Upper lobe of left lung (tissue), 6 donors: ENCODE measurements at regions not wholly inside any gene's neighbourhood (a gene's known extent, or its start where the extent isn't known, plus 50 kb on each side); places are given as distances from the start of the nearest gene placed in this dataset.
"Not testable (repeated sequence)": the region's sequence is repeated elsewhere in the genome, so short reads cannot be mapped to it uniquely, and the experiment has no call there.

Experiments
- ATAC-seq, 2 donors: fragments of 200-7000 bp; cut with Tn5 transposase; one replicate each; pipeline ENCODE4 v1.9.1; 2022; ENCODE audit warnings: mild to moderate bottlenecking in 2 of 2, moderate library complexity in 2 of 2; ENCODE audit not compliant: low FRiP score in 2 of 2
- DNase-seq, 2 donors: peaks; one replicate each; pipeline ENCODE4 v3.0.0-alpha.2; 2019 to 2020
- H3K27ac ChIP-seq, 4 donors: fragments of 200-600 bp; sonication (generic); one replicate each; pipeline ENCODE4 v1.5.1; 2016 to 2019
- H3K27me3 ChIP-seq, 4 donors: fragments of 200-600 bp; sonication (generic); one replicate each; pipeline ENCODE4 v1.5.1; 2017 to 2019
- H3K36me3 ChIP-seq, 4 donors: fragments of 200-600 bp; sonication (generic); one replicate each; pipeline ENCODE4 v1.5.1; 2016 to 2019
- H3K4me1 ChIP-seq, 4 donors: fragments of 200-600 bp; sonication (generic); one replicate each; pipeline ENCODE4 v1.5.1; 2018 to 2019
- H3K4me3 ChIP-seq, 4 donors: fragments of 200-600 bp; sonication (generic); one replicate each; pipeline ENCODE4 v1.5.1; 2017 to 2019; ENCODE audit warnings: mild to moderate bottlenecking in 2 of 4, moderate library complexity in 1 of 4
- H3K9me3 ChIP-seq, 4 donors: fragments of 200-600 bp; sonication (generic); one replicate each; pipeline ENCODE4 v1.5.1; 2018 to 2019
- EP300 ChIP-seq, 4 donors: sonication (generic); formaldehyde crosslinking; IDR thresholded peaks; one replicate each; pipeline ENCODE4 v1.5.1; 2017; ENCODE audit warnings: antibody characterized with exemption in 4 of 4, control low read depth in 2 of 4
- POLR2A ChIP-seq, 4 donors: fragments of 450-650 bp; IDR thresholded peaks; one replicate each; pipeline ENCODE4 v1.5.1; 2016 to 2017; ENCODE audit warnings: antibody characterized with exemption in 4 of 4, mild to moderate bottlenecking in 2 of 4
- POLR2AphosphoS5 ChIP-seq, 2 donors: sonication (generic); formaldehyde crosslinking; IDR thresholded peaks; one replicate each; pipeline ENCODE4 v1.5.1; 2017; ENCODE audit warnings: antibody characterized with exemption in 2 of 2
- WGBS, 2 donors: methylation state at CpG; one replicate each; pipeline ENCODE4 v1.1.5; 2017 to 2018; 5-methylcytosine and 5-hydroxymethylcytosine counted together
- TF ChIP-seq, protein P1 (sequence below), 6 experiments: fragments of 450-650 bp in 4 of 6; fragments of 200-600 bp in 2 of 6; sonication (generic) in 2 of 6; IDR thresholded peaks; one replicate each; pipeline ENCODE4 v1.5.1; 2016 to 2019; ENCODE audit warnings: antibody characterized with exemption in 6 of 6
- donor health status: DM: no; HTN: no; CAD: no; lungs with moderate emphysema.
- donor health status: DM: no; HTN: yes; CAD: no; lungs with severe emphysema.

DNA sequence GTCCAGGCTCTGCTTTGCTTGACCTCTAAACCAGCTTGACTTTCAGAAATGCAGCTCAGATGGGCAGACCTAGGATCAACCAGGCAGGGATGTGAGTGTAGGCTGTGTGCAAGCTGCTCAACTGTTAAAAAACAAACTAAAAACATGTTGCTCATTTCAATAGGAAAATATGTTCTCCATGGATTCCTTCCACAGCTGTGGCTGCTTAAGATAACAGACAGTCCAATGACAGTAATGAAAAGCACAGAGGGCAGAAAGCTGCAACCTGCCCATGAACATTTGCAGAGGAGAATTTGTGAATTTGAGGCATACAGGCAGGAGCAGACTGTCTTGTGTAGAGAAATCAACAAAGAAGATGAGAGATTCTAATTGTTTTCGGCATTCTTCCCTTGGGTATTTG, 534.2 kb downstream of the CCSER2 start:
- Histone ChIP-seq H3K4me3 (no peak overlapping the region), H3K36me3 (no peaks in the 10 kb centered on the region), H3K27me3 (no peaks in the 10 kb centered on the region), H3K4me1 (peaks cover 0 to 4% (median 0%) of the 10 kb centered on the region in 4 donors), H3K27ac (no peak overlapping the region), H3K9me3 (no peaks in the 10 kb centered on the region)
- no peak for DNase-seq
- ATAC-seq = no peak
- WGBS, 2 donors = 81 to 92% methylated on average over 1 of the region's 1 CpG
- TF ChIP-seq POLR2AphosphoS5 (IDR thresholded peaks at IDR 0.05) (no peak), EP300 (IDR thresholded peaks at IDR 0.05) (no peak), POLR2A (IDR thresholded peaks at IDR 0.05) (no peak)
- TF ChIP-seq, protein P1, sequence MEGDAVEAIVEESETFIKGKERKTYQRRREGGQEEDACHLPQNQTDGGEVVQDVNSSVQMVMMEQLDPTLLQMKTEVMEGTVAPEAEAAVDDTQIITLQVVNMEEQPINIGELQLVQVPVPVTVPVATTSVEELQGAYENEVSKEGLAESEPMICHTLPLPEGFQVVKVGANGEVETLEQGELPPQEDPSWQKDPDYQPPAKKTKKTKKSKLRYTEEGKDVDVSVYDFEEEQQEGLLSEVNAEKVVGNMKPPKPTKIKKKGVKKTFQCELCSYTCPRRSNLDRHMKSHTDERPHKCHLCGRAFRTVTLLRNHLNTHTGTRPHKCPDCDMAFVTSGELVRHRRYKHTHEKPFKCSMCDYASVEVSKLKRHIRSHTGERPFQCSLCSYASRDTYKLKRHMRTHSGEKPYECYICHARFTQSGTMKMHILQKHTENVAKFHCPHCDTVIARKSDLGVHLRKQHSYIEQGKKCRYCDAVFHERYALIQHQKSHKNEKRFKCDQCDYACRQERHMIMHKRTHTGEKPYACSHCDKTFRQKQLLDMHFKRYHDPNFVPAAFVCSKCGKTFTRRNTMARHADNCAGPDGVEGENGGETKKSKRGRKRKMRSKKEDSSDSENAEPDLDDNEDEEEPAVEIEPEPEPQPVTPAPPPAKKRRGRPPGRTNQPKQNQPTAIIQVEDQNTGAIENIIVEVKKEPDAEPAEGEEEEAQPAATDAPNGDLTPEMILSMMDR (IDR thresholded peaks at IDR 0.05) = no peak

DNA sequence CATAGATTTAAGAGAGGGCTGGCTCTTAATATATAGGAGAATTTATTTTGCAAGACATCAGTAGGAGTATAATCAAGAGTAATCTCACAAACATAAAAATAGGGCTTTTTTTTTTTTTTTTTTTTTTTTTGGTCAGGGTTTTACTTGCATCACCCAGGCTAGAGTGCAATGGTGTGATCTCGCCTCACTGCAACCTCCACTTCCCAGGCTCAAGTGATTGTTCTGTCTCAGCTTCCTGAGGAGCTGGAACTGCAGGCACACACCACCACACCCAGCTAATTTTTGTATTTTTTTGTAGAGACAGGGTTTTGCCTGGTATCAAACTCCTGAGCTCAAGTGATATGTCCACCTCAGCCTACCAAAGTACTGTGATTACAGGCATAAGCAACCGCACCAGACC, 535.3 kb downstream of the CCSER2 start:
- H3K4me3 ChIP-seq = no peak overlapping the region
- ATAC-seq (no peak), DNase-seq (no peak)
- H3K4me1 ChIP-seq = peaks cover 0 to 4% (median 0%) of the 10 kb centered on the region in 4 donors
- no peak overlapping the region for H3K27ac ChIP-seq
- no peak for TF ChIP-seq EP300 (IDR thresholded peaks at IDR 0.05)
- no peak for TF ChIP-seq POLR2AphosphoS5 (IDR thresholded peaks at IDR 0.05)
- no peak for TF ChIP-seq POLR2A (IDR thresholded peaks at IDR 0.05)
- TF ChIP-seq, protein P1 (IDR thresholded peaks at IDR 0.05) = no peak
- H3K27me3 ChIP-seq = no peaks in the 10 kb centered on the region
- H3K9me3 ChIP-seq = no peaks in the 10 kb centered on the region
- no peaks in the 10 kb centered on the region for H3K36me3 ChIP-seq
- 78 to 84% methylated on average over 2 of the region's 2 CpGs for WGBS, 2 donors

DNA sequence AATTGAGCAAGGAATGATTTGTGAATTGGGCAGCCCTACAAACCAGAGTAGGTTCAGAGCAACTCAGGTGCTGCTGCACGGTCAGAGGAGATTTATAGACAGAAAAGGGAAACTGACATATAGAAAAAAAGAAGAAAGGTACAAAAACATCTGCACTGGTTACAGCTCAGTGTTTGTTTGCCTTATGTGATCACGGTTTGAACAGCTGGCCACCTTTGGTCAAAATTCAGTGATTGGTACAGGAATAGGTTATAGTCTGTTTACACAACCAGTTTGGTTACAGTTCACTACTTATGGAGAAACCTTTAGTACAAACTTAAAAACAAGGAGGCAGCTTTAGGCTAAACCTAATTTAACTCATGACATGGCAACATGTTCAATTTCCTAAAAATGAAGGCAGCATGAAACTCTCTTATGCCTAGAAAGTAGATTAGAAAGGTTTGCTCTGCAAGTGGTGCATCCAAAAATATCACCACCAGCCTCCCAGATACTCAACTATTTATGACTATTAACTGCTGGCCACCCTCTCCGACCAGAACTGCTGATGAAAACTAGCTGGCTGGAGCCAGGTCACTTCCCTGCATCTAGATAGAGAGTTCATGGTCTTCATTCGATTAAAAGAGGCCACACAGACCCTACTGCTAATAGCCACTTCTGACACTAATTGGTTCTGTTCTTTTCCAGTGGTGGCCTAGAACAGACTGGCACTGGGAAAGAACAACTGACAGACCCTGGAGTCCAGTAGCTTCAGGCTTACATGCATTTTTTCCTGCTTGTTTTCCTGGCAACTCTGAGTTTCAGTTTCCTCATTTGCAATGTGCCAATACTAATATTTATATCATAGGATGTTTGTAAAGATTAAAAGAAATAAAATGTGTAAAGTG, 548.0 kb downstream of the CCSER2 start:
- WGBS, 2 donors = 58 to 67% methylated on average over 4 of the region's 4 CpGs
- no peaks in the 10 kb centered on the region for H3K9me3 ChIP-seq
- ATAC-seq = no peak
- no peaks in the 10 kb centered on the region for H3K4me1 ChIP-seq
- H3K27ac ChIP-seq = no peak overlapping the region
- H3K36me3 ChIP-seq = no peaks in the 10 kb centered on the region
- TF ChIP-seq POLR2AphosphoS5 (IDR thresholded peaks at IDR 0.05) (no peak), POLR2A (IDR thresholded peaks at IDR 0.05) (no peak), EP300 (IDR thresholded peaks at IDR 0.05) (no peak)
- TF ChIP-seq, protein P1 (IDR thresholded peaks at IDR 0.05) = no peak
- H3K4me3 ChIP-seq = no peak overlapping the region
- no peaks in the 10 kb centered on the region for H3K27me3 ChIP-seq
- DNase-seq = no peak

DNA sequence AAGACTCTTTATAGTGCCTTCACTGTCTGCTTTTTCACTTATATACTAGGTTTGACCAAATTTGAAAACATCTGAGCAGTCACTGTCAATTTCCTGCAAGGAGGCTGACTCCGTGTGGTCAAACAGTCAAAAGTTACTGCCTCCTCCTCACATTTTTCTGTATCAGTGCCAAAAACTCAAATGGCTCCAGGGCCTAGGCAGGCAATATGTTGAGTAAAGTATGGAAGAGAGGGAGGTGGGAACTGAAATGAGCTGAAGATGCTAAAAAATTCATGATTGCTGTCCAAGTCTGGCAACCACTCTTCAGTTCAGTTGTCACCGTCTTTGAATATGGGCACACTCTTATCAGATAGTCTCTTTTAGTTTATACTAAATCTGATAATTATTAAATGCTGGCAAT, 551.6 kb downstream of the CCSER2 start:
- H3K4me3 ChIP-seq = no peak overlapping the region
- H3K36me3 ChIP-seq = no peaks in the 10 kb centered on the region
- WGBS, 2 donors = 75 to 78% methylated on average over 2 of the region's 2 CpGs
- TF ChIP-seq, protein P1 (IDR thresholded peaks at IDR 0.05) = no peak
- no peak for TF ChIP-seq POLR2A (IDR thresholded peaks at IDR 0.05)
- no peak for TF ChIP-seq EP300 (IDR thresholded peaks at IDR 0.05)
- TF ChIP-seq POLR2AphosphoS5 (IDR thresholded peaks at IDR 0.05) = no peak
- H3K27ac ChIP-seq = no peak overlapping the region
- DNase-seq (no peak), ATAC-seq (no peak)
- H3K27me3 ChIP-seq = no peaks in the 10 kb centered on the region
- H3K4me1 ChIP-seq = no peaks in the 10 kb centered on the region
- H3K9me3 ChIP-seq = no peaks in the 10 kb centered on the region

DNA sequence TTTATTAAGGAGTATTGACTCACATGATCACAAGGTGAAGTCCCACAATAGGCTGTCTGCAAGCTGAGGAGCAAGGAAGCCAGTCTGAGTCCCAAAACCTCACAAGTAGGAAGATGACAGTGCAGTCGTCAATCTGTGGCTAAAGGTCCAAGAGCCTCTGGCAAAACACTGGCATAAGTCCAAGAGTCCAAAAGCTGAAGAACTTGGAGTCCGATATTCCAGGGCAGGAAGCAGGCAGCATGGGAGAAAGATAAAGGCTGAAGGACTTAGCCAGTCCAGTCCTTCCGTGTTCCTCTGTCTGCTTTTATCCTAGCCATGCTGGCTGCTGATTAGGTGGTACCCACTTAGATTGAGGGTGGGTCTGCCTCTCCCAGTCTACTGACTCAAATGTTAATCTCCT, 553.3 kb downstream of the CCSER2 start:
- not testable (repeated sequence) for DNase-seq, H3K4me3 ChIP-seq, H3K36me3 ChIP-seq, H3K27me3 ChIP-seq, H3K27ac ChIP-seq, H3K9me3 ChIP-seq, ATAC-seq, H3K4me1 ChIP-seq
- 69 to 75% methylated on average over 3 of the region's 3 CpGs for WGBS, 2 donors
